T-helper 2 cell (primary cell): ENCODE measurements at regions not wholly inside any gene's neighbourhood (a gene's known extent, or its start where the extent isn't known, plus 50 kb on each side); places are given as distances from the start of the nearest gene placed in this dataset.

Source experiments
- DNase-seq, 5 experiments: peaks; one replicate each; pipeline versions ENCODE4 v3.0.0 to v3.0.0-alpha.2; 2012 to 2022

GRCh38 chr15:97840501-97840900 lies 120.0 kb upstream of the ARRDC4 start:
- no peak for DNase-seq

- no peak for DNase-seq
Observed at GRCh38 chr15:97841558-97841957, 118.9 kb upstream of the ARRDC4 start.

DNA sequence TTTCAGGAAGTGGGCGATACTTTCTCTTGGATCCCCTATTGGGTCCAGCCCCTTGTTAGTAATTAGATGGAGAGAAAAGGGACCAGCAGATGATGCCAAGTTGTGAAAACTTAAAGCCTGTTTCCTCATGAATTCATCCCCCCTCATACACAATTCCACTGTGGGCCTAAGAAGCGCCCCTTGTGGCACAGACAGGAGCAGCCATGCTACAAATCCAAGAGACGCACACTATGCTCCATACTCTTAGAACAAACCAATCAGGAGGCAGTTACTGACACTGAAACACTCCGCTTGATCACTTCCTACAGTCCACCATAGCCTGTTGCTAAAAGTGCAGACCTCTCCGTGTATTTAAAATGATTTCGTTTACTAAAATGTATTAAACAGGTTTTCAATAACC lies 111.3 kb upstream of the ARRDC4 start:
- no peak for DNase-seq

DNA sequence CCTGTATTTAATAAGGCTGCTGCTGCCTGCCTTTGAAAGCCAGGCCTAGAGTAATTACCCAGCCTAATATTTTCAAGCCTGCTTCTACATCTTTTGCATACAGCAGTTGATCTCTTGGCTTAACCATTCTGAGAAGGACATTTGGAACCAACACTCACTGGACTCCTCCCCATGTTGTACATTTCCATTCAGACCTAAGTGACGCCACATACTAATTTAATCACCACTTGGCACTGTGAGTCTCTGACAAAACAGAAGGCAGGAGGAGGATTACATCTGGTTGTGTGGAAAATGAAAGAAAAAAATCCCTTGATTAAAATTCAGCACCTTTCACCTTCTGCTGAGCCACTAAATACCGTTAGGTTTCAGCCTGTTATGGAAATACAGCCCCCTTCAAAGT lies 102.2 kb upstream of the ARRDC4 start:
- DNase-seq: no peak

DNA sequence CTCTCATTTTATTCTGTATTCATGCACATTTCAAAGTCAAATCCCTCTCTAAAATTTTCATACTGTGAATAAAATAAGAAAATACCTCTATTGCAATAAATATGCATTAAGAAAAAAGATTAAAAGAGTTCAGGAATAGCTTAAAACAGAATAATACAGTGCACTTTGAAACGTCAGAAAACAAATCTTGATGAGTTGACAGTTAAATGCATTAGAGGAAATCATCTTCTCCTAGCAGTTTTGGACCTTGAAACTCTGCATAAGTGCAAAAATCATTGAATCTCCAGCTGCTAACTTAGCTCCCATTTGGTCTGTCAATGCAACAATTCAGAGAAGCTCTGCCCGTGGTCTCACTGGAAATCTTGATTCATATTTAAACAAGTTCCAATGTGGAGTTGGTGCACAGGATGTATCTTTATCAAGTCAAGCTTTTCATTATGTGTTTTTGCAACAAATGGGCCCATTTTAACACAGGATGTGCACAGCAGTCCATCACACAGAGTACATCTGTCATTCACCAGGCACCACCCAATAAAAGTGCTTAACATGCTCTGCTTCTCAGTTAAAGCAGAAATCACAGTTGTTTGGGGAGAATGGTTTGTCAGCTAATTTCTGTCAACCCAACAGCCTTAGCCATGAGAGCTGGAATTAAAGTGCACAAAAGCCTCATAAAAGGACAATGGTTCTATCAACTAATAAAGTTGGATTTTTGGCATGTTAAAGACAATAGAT lies 98.8 kb upstream of the ARRDC4 start:
- no peak for DNase-seq

DNA sequence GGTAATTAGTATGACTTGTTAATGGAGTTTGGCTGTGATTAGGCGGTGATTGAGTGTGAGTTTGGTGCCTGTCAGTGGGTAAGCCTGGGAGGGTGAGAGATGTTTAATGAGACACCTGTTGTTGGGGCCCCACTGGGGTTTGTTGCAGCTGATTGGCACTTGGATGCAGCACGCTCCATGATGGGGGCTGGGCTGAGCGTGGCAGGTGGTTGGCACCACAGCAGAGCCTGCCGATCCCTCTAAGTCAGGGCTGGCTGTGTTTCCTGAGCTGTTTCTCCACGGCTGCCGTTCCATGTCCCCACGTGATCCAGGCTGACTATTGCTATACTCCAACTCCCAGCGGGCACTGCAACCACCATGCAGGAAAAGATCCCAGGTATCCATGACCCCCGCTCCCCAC lies 93.5 kb upstream of the ARRDC4 start:
- no peak for DNase-seq

- no peak for DNase-seq
Observed at GRCh38 chr15:97867870-97868269, 92.6 kb upstream of the ARRDC4 start.

GRCh38 chr15:97868981-97869380 lies 91.5 kb upstream of the ARRDC4 start:
- no peak for DNase-seq

DNA sequence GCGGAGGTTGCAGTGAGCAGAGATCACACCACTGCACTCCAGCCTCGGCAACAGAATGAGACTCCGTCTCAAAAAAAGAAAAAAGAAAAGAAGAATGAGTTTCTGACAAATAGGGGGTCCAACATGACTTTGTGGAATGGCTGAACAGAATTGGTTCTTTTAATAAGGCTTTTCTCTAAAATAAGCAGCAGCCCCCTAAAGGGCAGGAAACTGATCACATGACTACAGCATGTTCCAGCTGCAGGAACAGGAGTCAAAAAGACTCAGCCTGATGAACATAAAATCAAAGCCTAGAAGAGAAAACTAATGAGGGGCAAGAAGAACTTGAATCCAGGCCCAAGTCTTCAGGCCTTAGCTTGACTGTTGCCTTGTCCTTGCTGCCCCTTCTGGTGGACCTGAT lies 89.7 kb upstream of the ARRDC4 start:
- no peak for DNase-seq

GRCh38 chr15:97874139-97874538 lies 86.4 kb upstream of the ARRDC4 start:
- DNase-seq: no peak

DNA sequence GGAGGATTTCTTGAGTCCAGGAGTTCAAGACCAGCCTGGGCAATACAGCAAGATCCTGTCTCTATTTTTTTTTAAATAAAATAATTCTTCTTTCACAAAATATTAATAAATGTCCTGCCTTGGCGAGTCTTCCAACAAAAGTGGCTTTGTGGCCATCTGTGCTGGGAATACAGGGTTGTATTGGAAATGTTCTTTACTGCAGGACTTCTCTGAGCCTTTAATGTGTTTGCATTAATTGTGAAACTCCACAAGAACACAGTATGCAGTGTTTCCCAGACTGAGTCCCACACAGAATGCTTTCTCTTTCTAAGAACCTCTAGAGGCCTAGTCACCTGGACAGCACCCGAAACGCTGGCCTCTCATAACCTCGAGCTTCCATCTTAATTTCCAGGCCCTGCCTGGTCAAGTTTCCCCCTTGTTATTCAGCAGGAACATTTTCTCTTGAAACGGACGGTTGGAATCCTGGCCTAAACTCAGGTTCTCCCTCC lies 85.4 kb upstream of the ARRDC4 start:
- DNase-seq: no peak

GRCh38 chr15:97875513-97876280 lies 84.8 kb upstream of the ARRDC4 start:
- DNase-seq: no peak

- no peak for DNase-seq
Observed at GRCh38 chr15:97876281-97876675, 84.2 kb upstream of the ARRDC4 start.

DNA sequence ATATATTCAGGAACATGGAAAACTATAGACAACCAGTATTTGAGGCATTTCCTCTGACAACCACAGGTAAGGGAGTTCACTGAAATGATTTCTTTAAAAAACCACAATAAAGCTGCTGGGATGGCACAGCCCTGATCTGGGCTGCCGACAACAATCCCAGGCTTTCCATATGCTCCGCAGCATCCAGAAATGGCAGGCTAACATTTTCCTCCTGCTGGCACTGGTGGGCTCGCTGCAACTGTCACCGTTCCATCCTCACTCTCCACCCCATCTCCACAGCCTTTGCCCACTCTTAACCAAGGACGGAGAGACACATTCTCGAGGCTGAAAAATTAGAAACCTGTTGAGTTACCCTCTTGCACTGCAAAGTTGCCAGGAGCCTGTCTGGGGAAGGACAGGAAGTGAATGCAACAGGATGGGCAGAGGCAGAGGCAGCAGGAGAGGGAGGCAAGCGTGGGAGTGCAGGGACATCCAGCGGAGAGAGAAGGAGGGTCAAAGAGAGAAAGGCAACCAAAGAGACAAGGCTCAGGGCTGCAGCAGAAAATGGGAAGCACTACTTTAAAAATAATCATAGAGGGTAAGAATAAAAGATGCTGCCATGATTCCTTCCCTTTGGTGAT lies 79.0 kb upstream of the ARRDC4 start:
- no peak for DNase-seq

DNA sequence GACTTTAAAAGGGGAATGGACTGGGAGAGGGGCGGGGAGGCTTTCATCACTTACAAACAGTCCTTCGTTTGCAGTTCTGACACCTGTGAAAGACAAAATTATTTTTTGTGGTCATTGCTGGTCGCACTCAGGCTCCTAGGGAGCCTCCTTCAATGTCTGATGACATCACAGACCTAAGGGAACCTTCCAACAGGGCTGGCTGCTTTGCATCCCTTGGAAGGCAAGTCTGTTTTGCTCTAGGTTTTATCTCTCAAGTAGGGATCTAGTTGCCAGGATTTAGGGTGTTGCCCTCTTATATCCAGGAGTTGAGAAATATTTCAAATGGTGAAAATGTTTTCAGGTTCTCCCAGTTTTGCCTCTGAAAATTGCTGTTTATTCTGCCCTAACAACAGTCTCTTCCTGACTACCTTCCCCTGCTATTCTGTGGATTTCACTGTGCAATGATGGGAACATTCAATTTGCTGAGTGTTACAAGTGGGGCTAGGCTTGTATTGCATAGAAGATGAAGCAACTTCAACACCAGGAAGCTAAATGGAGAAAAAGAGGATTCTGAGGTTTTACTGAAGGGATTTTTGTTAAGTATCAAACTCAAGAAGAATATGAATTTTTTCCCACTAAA lies 75.9 kb upstream of the ARRDC4 start:
- DNase-seq: no peak

- DNase-seq: no peak
Observed at GRCh38 chr15:97890307-97890706, 70.2 kb upstream of the ARRDC4 start.

DNA sequence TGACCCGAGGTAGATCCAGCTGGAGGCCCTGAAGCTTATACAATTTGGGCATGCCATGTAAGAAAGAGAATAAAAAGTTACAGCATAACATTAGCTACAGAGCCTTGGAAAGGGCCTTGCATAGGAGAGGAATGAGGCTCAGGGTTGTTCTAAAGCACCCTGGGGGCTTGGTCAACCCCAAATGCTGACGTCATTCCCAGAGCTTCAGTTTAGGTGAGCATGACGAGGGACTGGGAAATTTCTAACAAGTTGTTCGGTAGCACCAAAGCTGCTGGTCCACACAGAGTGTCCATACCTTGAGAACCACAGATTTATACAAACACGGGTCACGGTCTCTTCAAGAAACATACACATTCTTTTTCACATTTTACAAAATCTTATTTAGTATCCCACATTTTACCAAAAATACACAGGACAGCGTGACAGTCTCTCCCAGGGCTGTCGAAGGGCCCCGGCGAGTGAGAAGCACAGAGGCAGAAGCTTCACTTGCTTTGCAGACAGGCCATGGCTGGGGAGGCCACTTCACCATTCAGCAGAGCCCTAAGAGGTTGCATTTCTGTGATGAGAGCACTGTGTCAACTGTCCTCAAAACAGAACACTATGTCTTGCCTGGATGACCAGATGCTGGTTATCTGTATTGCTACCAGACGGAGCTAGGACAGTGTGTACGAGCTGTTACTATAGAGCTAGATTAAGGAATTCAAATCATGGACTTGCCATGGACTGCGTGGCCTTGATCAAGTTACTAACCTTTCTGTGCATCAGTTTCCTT lies 68.2 kb upstream of the ARRDC4 start:
- DNase-seq: no peak

GRCh38 chr15:97893967-97894366 lies 66.5 kb upstream of the ARRDC4 start:
- DNase-seq: no peak

GRCh38 chr15:97899981-97900380 lies 60.5 kb upstream of the ARRDC4 start:
- no peak for DNase-seq

GRCh38 chr15:97902140-97902780 lies 58.2 kb upstream of the ARRDC4 start:
- DNase-seq: no peak

DNA sequence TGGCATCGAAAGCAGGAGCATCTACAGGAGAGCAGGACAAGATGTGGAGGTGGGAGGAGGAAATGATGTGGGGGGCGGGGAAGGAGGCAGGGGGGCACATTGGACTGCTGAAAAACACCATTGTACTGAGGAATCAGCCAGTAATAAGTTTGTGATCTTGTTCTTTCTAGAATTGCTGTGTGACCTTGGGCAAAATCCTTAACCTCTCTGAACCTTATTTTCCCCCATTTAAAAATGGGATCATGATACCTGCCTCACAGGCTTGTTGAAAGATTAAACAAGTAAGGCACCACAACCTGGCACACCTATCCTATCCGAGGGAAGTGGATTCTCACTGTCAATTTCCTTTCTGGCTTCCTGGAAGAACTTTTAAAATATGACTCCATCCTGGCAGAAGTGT lies 56.9 kb upstream of the ARRDC4 start:
- DNase-seq: no peak

GRCh38 chr15:97903971-97904572 lies 56.4 kb upstream of the ARRDC4 start:
- DNase-seq: peak in 2 of 5 experiments; percentile 3 to 11
